Endothelial cell of umbilical vein (primary cell): ENCODE measurements at regions not wholly inside any gene's neighbourhood (a gene's known extent, or its start where the extent isn't known, plus 50 kb on each side); places are given as distances from the start of the nearest gene placed in this dataset.
"Not testable (repeated sequence)": the region's sequence is repeated elsewhere in the genome, so short reads cannot be mapped to it uniquely, and the experiment has no call there.

Experiments
- BruUV-seq: library from RNA; stranded (reverse); fragments of 400-500 nt; replicated peaks from 2 replicates; lab custom pipeline; 2021; lab: Mats Ljungman, UMichigan
- CTCF ChIA-PET: fragments of 300-600, 350-600 bp; sonication (Branson Sonifier 250); formaldehyde crosslinking; loops from one replicate; lab custom pipeline; 2021; ENCODE audit warnings: antibody characterized with exemption, inconsistent platforms; lab: Charles Lee
- POLR2A ChIA-PET: fragments of 300-600, 350-600 bp; sonication (Branson Sonifier 250); formaldehyde crosslinking; loops from one replicate; lab custom pipeline; 2021; ENCODE audit warnings: antibody characterized with exemption, inconsistent platforms; lab: Charles Lee
- DNase-seq: peaks from one replicate; pipeline ENCODE4 v3.0.0-alpha.2; 2011; ENCODE audit warnings: low read depth, low spot score
- FAIRE-seq: peaks from 2 replicates; lab custom pipeline; 2011; peaks lifted over from hg19 to GRCh38; lab: Jason Lieb, UNC
- H2AFZ ChIP-seq: 2 replicates; pipeline ENCODE4 v1.6.0; 2012; ENCODE audit warnings: low read depth, low read length, control low read depth, inconsistent platforms
- H3K27ac ChIP-seq: 2 replicates; pipeline ENCODE4 v1.5.1; 2011; ENCODE audit warnings: low read depth, mild to moderate bottlenecking, control low read depth, low read length, moderate library complexity; ENCODE audit not compliant: insufficient read depth
- H3K27me3 ChIP-seq, 2 experiments: 2 replicates each; pipeline versions ENCODE4 v1.6.0 to v1.6.1; 2011; ENCODE audit warnings: low read length in 2 of 2, mixed read lengths in 1 of 2; ENCODE audit not compliant: control insufficient read depth in 2 of 2, insufficient read depth in 2 of 2
- H3K36me3 ChIP-seq, 2 experiments: 2 replicates in 1 of 2; 3 replicates in 1 of 2; pipeline ENCODE4 v1.5.1; 2011; ENCODE audit warnings: low read length in 2 of 2, mild to moderate bottlenecking in 1 of 2, moderate library complexity in 1 of 2; ENCODE audit not compliant: control insufficient read depth in 2 of 2, insufficient read depth in 2 of 2; ENCODE audit errors: extremely low read depth in 1 of 2
- H3K4me1 ChIP-seq: 3 replicates; pipeline ENCODE4 v1.5.1; 2011; ENCODE audit warnings: mild to moderate bottlenecking, low read length; ENCODE audit not compliant: control insufficient read depth, insufficient read depth; ENCODE audit errors: extremely low read depth
- H3K4me2 ChIP-seq: 2 replicates; pipeline ENCODE4 v1.6.1; 2011; ENCODE audit warnings: low read length, control low read depth, mixed read lengths; ENCODE audit not compliant: insufficient read depth
- H3K4me3 ChIP-seq, 3 experiments: fragments of 200-600 bp in 1 of 3; sonication (generic), shearing (Covaris generic) in 1 of 3; replicated peaks in 1 of 3; 2 replicates each; pipeline ENCODE4 v1.5.1; 2011 to 2016; ENCODE audit warnings: control low read depth in 3 of 3, low read length in 3 of 3, mild to moderate bottlenecking in 2 of 3, inconsistent platforms in 1 of 3, low read depth in 1 of 3, moderate library complexity in 1 of 3; ENCODE audit not compliant: insufficient read depth in 1 of 3
- H3K79me2 ChIP-seq: 2 replicates; pipeline ENCODE4 v1.6.0; 2012; ENCODE audit warnings: low read length, inconsistent platforms; ENCODE audit not compliant: control insufficient read depth, insufficient read depth
- H3K9ac ChIP-seq: replicated peaks from 2 replicates; pipeline ENCODE3; 2011; ENCODE audit warnings: low read length, control low read depth; ENCODE audit not compliant: insufficient read depth; ENCODE audit errors: extremely low read depth
- H3K9me1 ChIP-seq: replicated peaks from 3 replicates; pipeline ENCODE4 v1.6.0; 2011; ENCODE audit warnings: mild to moderate bottlenecking, low read length; ENCODE audit not compliant: control insufficient read depth, insufficient read depth; ENCODE audit errors: extremely low read depth
- H3K9me3 ChIP-seq: replicated peaks from 2 replicates; pipeline ENCODE4 v1.5.1; 2012; ENCODE audit warnings: low read length, inconsistent platforms; ENCODE audit not compliant: control insufficient read depth, insufficient read depth
- H4K20me1 ChIP-seq: replicated peaks from 2 replicates; pipeline ENCODE3; 2011; ENCODE audit warnings: mild to moderate bottlenecking, low read length; ENCODE audit not compliant: control insufficient read depth, insufficient read depth; ENCODE audit errors: extremely low read depth
- CTCF ChIP-seq, 2 donors: IDR thresholded peaks; 1 replicate in 1 of 2; 2 replicates in 1 of 2; pipeline ENCODE4 v1.5.1; 2011; ENCODE audit warnings: low read length in 2 of 2, mild to moderate bottlenecking in 2 of 2, moderate library complexity in 2 of 2, control low read depth in 1 of 2, inconsistent platforms in 1 of 2, low read depth in 1 of 2; ENCODE audit not compliant: insufficient read depth in 1 of 2; ENCODE audit errors: extremely low read depth in 1 of 2
- EZH2 ChIP-seq: IDR thresholded peaks from 2 replicates; pipeline ENCODE4 v1.6.1; 2012; ENCODE audit warnings: borderline replicate concordance, low read depth, mild to moderate bottlenecking, moderate library complexity, low read length, inconsistent platforms; ENCODE audit not compliant: severe bottlenecking
- FOS ChIP-seq: IDR thresholded peaks from 2 replicates; pipeline ENCODE4 v1.6.1; 2011; ENCODE audit warnings: mild to moderate bottlenecking, low read length, moderate library complexity, borderline replicate concordance; ENCODE audit not compliant: insufficient read depth
- GATA2 ChIP-seq: IDR thresholded peaks from 2 replicates; pipeline ENCODE4 v1.7.0; 2011; ENCODE audit warnings: low read depth, mild to moderate bottlenecking, moderate library complexity, mixed read lengths, low read length; ENCODE audit not compliant: insufficient read length, insufficient read depth
- JUN ChIP-seq: IDR thresholded peaks from 2 replicates; pipeline ENCODE4 v1.6.1; 2011; ENCODE audit warnings: borderline replicate concordance, low read depth; ENCODE audit not compliant: insufficient read length, insufficient read depth
- MAX ChIP-seq: IDR thresholded peaks from 2 replicates; pipeline ENCODE4 v1.6.1; 2011; ENCODE audit not compliant: insufficient read depth, insufficient read length
- MYC ChIP-seq: IDR thresholded peaks from one replicate; pipeline ENCODE4 v1.6.1; 2011; ENCODE audit warnings: mild to moderate bottlenecking, low read depth, low read length
- POLR2A ChIP-seq: IDR thresholded peaks from 2 replicates; pipeline ENCODE4 v1.6.1; 2012; ENCODE audit warnings: low read depth, mild to moderate bottlenecking, control low read depth, low read length
- POLR2AphosphoS5 ChIP-seq: IDR thresholded peaks from 2 replicates; pipeline ENCODE4 v1.6.1; 2012; ENCODE audit warnings: low read depth, mild to moderate bottlenecking, control low read depth, low read length, moderate library complexity; ENCODE audit not compliant: insufficient read depth
- dilution Hi-C: fragments of 300-500 bp; cut with MboI; formaldehyde crosslinking; loops from one replicate; pipeline ENCODE4 v1.15.0; 2019; ENCODE audit warnings: low sequenced_read_pairs; ENCODE audit not compliant: extremely low pct_ligation_motif_present
- intact Hi-C: fragments of 100-400 bp; cut with micrococcal nuclease; formaldehyde crosslinking; loops from one replicate; pipeline ENCODE4 v1.10.0; 2022

GRCh38 chrX:124789874-124790273 is 443.5 kb downstream of the SH2D1A start:
- H3K4me2 ChIP-seq, POLR2A ChIA-PET, H3K9me3 ChIP-seq, H3K79me2 ChIP-seq, dilution Hi-C loops, H3K27ac ChIP-seq, H3K9ac ChIP-seq, H3K36me3 ChIP-seq, H3K4me3 ChIP-seq, DNase-seq, BruUV-seq, FAIRE-seq, H3K9me1 ChIP-seq, H3K27me3 ChIP-seq, H3K4me1 ChIP-seq, H2AFZ ChIP-seq, intact Hi-C loops, CTCF ChIA-PET, H4K20me1 ChIP-seq: not testable (repeated sequence)

GRCh38 chrX:124791492-124792095 is 445.2 kb downstream of the SH2D1A start:
- H3K4me1 ChIP-seq: no peaks in the 10 kb centered on the region
- H3K4me3 ChIP-seq: no peak overlapping the region
- no TSS peak for BruUV-seq
- TF ChIP-seq GATA2 (no peak), MAX (no peak), POLR2AphosphoS5 (no peak), MYC (no peak), CTCF (IDR thresholded peaks at IDR 0.05; ENCODE audit: extremely low read depth in 1 of 2, insufficient read depth in 1 of 2, low read depth in 1 of 2, low read length in 2 of 2) (no peak), FOS (no peak), POLR2A (no peak), EZH2 (no peak), JUN (no peak)
- no peaks in the 10 kb centered on the region for H3K9me3 ChIP-seq
- intact Hi-C loops: no loop called here
- H3K36me3 ChIP-seq: no peaks in the 10 kb centered on the region
- no peaks in the 10 kb centered on the region for H3K27me3 ChIP-seq
- no peaks in the 10 kb centered on the region for H3K9me1 ChIP-seq
- H3K4me2 ChIP-seq: no peak overlapping the region
- no peak overlapping the region for H3K9ac ChIP-seq
- no peak for FAIRE-seq
- dilution Hi-C loops: no loop called here
- H2AFZ ChIP-seq: no peak overlapping the region
- no peaks in the 10 kb centered on the region for H3K79me2 ChIP-seq
- ChIA-PET POLR2A (no interaction called here), CTCF (no interaction called here)
- H3K27ac ChIP-seq: no peak overlapping the region
- DNase-seq: no peak
- H4K20me1 ChIP-seq: no peaks in the 10 kb centered on the region
